ENCODE measurements at regions not wholly inside any gene's neighbourhood (a gene's known extent, or its start where the extent isn't known, plus 50 kb on each side); places are given as distances from the start of the nearest gene placed in this dataset.

DNA sequence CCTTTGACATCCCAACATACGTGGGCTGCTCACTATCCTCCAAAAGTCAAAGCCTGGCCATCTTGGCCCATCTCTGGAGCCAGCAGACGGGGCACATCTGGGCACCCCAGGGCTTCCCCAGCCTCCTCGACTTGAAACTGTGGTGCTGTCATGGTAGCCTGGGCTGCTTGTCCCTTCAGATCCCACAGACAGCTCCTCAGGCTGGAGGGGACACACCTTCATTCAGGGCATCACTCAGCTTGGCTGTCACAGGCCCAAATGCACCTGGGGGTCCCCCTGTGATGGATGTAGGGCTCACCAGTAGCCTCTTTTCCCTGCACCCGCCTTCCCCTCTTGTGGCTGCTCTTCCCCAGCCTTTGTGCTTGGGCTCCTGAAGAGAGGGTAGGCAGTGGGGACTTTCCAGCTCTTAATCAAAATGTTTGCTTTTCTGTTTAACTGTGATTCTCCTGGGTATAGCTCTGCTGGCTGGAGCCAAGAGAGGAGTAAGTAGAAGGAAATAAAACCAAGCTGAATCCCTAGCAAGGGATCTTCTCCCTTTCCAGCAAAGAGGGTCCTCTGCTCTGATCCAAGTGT is 92.3 kb downstream of the GYPC start:
- DNase-seq = no peak

GRCh38 chr2:126748929-126749518 is 93.1 kb downstream of the GYPC start:
- DNase-seq = no peak

- DNase-seq = no peak
These were observed 93.6 kb downstream of the GYPC start for GRCh38 chr2:126749537-126749936.

DNA sequence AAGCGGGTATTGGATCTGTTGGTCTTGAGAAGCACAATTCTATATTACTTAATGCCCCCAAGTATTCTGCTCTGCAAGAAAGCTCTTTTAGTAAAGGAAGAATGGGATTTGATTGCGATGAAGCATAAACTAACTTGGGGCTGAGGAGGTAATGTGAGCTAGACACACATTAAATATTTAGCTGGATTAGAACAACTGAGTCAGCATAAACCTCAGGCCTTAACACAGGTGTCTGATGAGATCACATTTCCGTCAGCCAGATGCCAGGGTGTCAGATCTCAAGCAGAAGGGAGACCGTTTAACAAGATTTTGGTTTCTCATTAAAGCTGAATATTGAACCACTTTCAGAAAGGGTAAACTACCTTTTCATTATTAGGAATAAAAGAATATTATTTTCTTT is 94.5 kb downstream of the GYPC start:
- no peak for DNase-seq

- DNase-seq = no peak
These were observed 95.5 kb downstream of the GYPC start for GRCh38 chr2:126751477-126751876.

DNA sequence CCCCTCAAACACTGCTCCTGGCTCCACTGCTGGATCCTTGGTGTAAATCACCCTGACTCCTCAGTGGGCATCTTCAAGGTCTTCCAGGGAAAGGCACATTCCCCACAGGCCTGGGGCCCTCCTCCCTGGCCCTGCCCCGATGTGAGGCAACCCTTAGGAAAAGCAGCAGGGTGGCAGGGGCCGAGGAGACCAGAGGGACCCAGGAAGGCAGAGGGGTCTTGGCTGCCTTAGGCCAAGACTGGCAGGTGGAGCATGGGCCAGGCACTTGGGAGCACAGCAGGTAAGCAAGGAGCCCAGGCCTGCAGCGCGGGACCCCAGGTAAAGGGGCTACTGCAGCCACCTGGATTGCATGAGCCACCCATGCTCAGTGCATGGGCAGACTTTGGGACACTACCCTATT is 96.9 kb downstream of the GYPC start:
- DNase-seq = no peak

DNA sequence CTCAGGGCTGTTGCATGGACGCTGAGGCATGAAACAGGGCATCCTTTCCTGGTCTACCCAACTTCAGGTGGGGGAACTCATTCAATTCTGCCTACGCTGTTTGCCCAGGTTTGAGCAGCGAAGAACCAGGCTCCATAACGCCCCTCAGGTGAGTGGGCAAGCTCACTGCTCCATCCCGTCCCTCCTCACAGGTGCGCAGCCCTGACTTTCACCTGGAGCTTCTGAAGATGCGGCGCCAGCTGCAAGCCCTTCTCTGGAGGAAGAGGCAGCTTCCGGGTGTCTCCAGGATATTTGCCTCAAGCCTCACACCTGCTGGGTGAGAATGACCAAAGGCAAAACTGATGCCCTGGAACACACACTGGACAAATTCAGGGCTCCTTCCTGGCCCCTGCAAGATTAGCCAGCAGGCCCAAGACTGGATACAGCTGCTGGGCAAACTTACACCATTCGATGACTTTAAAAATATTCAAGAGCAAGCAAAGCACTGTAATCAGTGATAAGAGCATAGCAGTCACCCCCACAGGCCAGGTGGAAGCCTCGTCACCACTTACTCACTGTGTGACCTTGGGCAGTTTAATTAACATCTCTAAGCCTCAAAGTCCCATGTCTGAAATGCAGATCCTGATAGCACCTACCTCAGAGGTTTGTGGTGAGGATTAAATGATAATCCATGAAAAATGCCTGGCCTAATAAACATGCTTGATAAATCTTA is 97.7 kb downstream of the GYPC start:
- DNase-seq = no peak

DNA sequence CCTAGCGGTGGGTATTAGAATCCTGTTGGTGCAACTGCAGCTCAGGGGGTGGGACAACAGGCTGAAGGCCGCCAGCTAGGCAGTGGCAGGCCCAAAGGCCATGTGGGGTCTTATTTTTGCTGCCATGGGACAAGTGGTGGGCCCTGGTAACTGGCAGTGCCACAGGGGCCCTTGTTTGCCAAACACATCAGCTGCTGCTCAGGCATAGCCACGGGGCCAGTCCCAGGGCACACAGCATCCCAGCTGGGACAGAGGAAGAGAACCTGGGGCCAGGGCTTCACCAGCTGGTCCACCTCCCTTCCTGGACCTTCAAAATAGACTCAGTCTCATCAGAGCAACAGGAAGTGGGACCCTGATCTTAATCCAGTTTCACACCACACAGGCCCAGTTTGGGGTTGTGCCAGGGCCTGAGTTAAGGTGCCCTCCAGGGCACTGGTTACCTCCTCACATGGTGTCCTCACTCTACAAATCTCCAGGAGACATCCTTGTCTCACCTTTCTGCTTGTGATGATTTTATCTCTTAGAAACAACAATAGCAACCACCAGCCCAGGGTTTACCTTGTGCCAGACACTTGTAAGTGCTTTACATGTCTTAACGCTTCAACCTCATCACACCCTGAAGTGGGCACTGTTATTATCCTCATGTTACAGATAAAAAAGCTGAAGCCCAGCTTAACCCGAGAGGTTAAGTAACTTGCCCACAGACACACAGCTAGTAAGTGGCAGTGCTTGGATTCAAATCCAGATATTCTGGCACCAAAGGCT is 98.5 kb downstream of the GYPC start:
- DNase-seq = no peak

GRCh38 chr2:126756125-126756524 is 100.2 kb downstream of the GYPC start:
- DNase-seq = no peak

DNA sequence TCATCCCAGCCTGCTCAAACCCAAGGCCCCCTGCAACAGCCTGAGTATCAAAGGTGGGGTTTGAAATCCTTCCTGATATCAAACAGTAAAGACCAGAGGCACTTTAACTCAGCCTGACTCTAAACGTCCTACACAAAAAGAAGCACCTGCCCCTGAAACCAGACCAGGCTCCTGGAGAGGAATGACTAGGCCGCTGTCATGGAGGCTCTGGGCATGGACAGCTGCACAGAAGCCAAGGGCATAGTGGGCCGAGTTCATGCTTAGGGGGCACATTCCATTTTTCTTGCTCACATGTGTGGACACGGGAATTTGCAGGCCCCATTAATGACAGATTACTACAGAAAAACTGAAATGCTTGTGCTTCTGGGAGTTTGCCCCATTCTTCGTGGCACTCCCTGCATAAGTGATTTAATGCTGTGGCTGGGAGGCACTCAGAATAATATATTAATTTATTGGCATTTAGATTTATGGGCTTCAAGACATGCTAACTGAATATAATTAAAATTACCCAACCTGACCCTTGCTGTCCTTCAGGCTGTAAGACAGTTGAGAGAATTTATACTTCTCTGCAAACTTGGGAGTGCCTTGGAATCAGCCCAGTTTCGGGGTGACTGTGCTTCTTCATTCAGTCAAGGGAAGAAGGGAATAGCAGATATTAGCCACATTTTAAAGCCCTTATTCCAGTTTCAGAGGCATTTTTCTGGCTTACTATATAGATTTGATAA is 105.5 kb downstream of the GYPC start:
- peak; percentile 58 for DNase-seq

DNA sequence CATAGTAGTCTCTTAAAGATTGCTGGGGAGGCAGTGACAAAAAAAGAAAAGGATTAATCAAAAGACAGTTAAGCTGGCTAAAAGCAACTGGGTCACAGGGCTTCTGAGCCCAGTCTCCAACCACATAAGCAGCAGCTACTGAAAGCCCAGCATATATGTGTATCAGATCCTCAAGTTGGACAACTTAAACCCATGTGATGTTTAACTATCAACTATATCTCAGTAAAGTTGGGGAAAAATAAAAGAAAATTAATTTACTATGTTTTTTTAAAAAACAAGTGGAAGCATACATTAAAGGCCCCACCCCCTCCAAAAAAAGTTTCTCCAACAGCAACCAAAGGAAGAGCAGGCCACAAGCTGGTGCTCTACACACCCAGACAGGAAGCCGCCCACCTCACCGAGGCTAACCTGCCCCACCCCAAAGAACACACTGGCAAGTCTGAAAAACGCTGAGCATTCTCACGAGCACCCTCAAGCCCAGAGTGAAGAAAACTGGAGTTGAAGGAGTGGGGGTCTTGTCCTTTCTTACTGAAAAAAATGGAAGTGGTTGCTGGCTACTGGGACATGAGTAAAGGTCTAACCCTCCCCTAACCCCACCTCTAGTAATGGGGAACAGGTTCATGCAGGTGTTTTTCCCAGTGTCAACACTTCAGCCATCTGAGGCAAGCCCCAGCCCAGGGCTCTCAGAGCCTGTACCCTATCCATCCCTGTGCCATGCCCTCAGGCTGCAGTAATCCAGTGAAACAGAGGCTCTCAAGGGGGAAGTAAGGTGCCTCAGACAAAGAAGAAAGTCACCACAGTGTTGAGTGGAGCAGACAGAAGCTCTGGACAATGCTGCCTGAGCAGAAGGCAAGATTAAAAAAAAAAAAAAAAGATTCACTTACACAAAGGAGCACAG is 106.3 kb downstream of the GYPC start:
- DNase-seq = no peak

GRCh38 chr2:126764686-126765265 is 108.8 kb downstream of the GYPC start:
- DNase-seq = no peak

- no peak for DNase-seq
These were observed 109.4 kb downstream of the GYPC start for GRCh38 chr2:126765395-126765794.

GRCh38 chr2:126766295-126766968 is 110.5 kb downstream of the GYPC start:
- DNase-seq = no peak

DNA sequence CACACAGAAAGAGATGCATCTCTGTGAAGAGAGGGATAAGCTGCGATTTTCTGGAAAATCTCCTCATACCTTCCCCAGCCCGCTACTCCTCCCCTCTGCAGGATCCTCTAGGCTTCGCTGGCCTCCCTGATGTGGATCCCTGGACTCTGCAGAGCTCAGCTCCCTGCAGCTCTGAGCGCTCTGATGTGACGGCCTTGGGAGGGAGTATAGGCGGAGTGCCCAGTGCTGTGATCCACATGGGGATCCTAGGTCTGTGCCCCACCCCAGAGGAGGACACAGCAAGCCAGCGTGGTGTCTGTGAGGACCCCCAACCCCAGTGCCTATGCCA is 111.0 kb downstream of the GYPC start:
- DNase-seq = no peak

- no peak for DNase-seq
These were observed 113.2 kb downstream of the GYPC start for GRCh38 chr2:126769118-126769517.

GRCh38 chr2:126770466-126770865 is 114.5 kb downstream of the GYPC start:
- DNase-seq = no peak

DNA sequence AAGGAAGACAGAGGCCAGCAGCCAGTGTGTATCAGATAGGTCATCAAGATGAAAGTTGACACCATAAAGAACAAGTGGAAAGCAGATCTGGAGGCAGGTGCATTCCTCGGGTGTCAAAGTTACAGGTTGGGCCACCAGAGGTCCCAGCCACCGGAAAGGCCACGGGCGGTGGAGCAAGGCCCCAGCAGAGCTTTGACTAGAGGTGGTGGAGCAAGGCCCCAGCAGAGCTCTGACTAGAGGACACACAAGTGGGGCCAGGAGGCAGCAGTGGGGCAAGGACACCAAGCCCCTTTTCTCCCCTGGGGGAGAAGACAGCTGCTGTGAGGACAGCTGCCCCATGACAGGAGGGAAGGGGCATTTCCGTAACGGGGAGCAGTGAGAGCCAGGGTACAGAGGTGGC is 115.1 kb downstream of the GYPC start:
- DNase-seq = no peak

GRCh38 chr2:126771501-126772195 is 115.7 kb downstream of the GYPC start:
- no peak for DNase-seq

DNA sequence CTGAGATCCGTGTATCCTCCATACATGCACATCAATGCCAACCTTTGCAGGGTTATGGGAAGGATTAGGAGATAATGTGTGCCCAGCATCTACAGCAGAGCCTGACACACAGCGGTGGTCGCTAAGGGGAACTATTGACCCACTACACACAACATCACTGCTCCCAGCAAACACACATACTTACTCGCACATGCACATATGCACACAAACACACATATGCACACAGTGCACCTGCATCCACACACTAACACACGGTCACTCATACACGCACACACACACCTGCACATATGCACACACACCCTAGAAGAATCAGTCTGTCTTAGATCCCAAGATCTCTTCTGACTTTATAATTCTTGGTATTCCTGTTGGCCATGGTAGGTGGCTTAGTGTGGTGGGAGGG is 118.3 kb downstream of the GYPC start:
- no peak for DNase-seq
